ENCODE measurements at regions not wholly inside any gene's neighbourhood (a gene's known extent, or its start where the extent isn't known, plus 50 kb on each side); places are given as distances from the start of the nearest gene placed in this dataset.

- no peak for TF ChIP-seq POLR2AphosphoS5 (IDR thresholded peaks at IDR 0.05; ENCODE audit: borderline replicate concordance, low read depth, low read length)
- TF ChIP-seq EZH2 (IDR thresholded peaks at IDR 0.05) = no peak
- TF ChIP-seq FOXP2 (optimal IDR thresholded peaks at IDR 0.05; ENCODE audit: control extremely low read depth, extremely low read length, insufficient read depth) = no peak
These were observed 232.8 kb upstream of the BLID start for GRCh38 chr11:122348659-122349409.

All from SK-N-MC (cell line).